GM13976 (cell line): ENCODE measurements at regions not wholly inside any gene's neighbourhood (a gene's known extent, or its start where the extent isn't known, plus 50 kb on each side); places are given as distances from the start of the nearest gene placed in this dataset.

ENCODE experiments used
- DNase-seq: peaks from one replicate; pipeline ENCODE4 v3.0.0; 2012; ENCODE audit warnings: low spot score
- CTCF ChIP-seq: IDR thresholded peaks from 2 replicates; pipeline ENCODE4 v1.5.1; 2012; ENCODE audit warnings: borderline replicate concordance, mild to moderate bottlenecking; ENCODE audit not compliant: insufficient read depth; ENCODE audit errors: extremely low read depth, missing control alignments, control extremely low read depth
- in situ Hi-C: fragments of 300-500 bp; cut with MboI; formaldehyde crosslinking; loops from one replicate; pipeline ENCODE4 v1.12.0; 2022; ENCODE audit warnings: low sequenced_read_pairs, mixed read lengths, inconsistent platforms; ENCODE audit not compliant: unreplicated experiment

GRCh38 chr19:5290336-5291262 lies 50.0 kb downstream of the PTPRS start:
- in situ Hi-C loops, result no loop called here
- DNase-seq, result no peak
- no peak for TF ChIP-seq CTCF

- no peak for DNase-seq
- in situ Hi-C loops, result no loop called here
- TF ChIP-seq CTCF, result no peak
Measured at GRCh38 chr19:5289060-5289990, 51.3 kb downstream of the PTPRS start.

GRCh38 chr19:5288347-5288739 lies 52.3 kb downstream of the PTPRS start:
- TF ChIP-seq CTCF, result no peak
- no peak for DNase-seq
- in situ Hi-C loops, result no loop called here

- in situ Hi-C loops, result no loop called here
- DNase-seq, result no peak
- no peak for TF ChIP-seq CTCF
Measured at GRCh38 chr19:5287066-5287465, 53.5 kb downstream of the PTPRS start.

GRCh38 chr19:5286465-5287029 lies 54.1 kb downstream of the PTPRS start:
- DNase-seq, result no peak
- in situ Hi-C loops, result no loop called here
- no peak for TF ChIP-seq CTCF

GRCh38 chr19:5285955-5286354 lies 54.7 kb downstream of the PTPRS start:
- TF ChIP-seq CTCF, result no peak
- in situ Hi-C loops, result no loop called here
- no peak for DNase-seq
